GM13976 (cell line): ENCODE measurements at regions not wholly inside any gene's neighbourhood (a gene's known extent, or its start where the extent isn't known, plus 50 kb on each side); places are given as distances from the start of the nearest gene placed in this dataset.
"Not testable (repeated sequence)": the region's sequence is repeated elsewhere in the genome, so short reads cannot be mapped to it uniquely, and the experiment has no call there.

ENCODE experiments used
- DNase-seq: peaks from one replicate; pipeline ENCODE4 v3.0.0; 2012; ENCODE audit warnings: low spot score
- in situ Hi-C: fragments of 300-500 bp; cut with MboI; formaldehyde crosslinking; loops from one replicate; pipeline ENCODE4 v1.12.0; 2022; ENCODE audit warnings: low sequenced_read_pairs, mixed read lengths, inconsistent platforms; ENCODE audit not compliant: unreplicated experiment
- TF ChIP-seq, protein P1 (sequence below): IDR thresholded peaks from 2 replicates; pipeline ENCODE4 v1.5.1; 2012; ENCODE audit warnings: borderline replicate concordance, mild to moderate bottlenecking; ENCODE audit not compliant: insufficient read depth; ENCODE audit errors: extremely low read depth, missing control alignments, control extremely low read depth

DNA sequence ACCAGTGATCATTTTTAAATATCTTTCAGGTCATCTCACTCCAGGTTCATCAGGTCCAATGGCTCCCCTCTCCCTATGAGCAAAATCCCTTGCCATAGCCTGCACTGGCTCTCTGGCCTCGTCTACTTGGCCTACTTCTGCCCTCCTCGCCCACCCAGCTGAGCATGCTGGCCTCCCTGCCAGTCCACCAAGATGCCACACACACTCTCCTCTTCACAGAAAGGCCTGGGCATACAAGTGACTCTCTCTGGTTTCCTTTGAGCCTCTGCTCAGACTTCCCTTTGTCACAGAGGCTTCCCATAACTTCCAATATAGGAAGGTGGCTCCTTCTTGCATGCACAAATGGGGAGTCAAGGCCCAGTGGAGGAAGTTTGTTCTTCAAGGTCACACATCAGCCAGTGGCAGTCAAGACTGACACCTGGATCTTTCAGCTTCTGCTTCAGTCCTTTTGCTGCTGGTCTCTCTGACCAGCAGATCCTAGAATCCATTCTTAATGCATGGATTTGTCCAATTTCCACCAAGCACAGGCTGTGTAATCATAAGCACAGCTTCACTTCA lies 223.2 kb upstream of the HES1 start:
- in situ Hi-C loops, result no loop called here
- TF ChIP-seq, protein P1, sequence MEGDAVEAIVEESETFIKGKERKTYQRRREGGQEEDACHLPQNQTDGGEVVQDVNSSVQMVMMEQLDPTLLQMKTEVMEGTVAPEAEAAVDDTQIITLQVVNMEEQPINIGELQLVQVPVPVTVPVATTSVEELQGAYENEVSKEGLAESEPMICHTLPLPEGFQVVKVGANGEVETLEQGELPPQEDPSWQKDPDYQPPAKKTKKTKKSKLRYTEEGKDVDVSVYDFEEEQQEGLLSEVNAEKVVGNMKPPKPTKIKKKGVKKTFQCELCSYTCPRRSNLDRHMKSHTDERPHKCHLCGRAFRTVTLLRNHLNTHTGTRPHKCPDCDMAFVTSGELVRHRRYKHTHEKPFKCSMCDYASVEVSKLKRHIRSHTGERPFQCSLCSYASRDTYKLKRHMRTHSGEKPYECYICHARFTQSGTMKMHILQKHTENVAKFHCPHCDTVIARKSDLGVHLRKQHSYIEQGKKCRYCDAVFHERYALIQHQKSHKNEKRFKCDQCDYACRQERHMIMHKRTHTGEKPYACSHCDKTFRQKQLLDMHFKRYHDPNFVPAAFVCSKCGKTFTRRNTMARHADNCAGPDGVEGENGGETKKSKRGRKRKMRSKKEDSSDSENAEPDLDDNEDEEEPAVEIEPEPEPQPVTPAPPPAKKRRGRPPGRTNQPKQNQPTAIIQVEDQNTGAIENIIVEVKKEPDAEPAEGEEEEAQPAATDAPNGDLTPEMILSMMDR, result no peak

DNA sequence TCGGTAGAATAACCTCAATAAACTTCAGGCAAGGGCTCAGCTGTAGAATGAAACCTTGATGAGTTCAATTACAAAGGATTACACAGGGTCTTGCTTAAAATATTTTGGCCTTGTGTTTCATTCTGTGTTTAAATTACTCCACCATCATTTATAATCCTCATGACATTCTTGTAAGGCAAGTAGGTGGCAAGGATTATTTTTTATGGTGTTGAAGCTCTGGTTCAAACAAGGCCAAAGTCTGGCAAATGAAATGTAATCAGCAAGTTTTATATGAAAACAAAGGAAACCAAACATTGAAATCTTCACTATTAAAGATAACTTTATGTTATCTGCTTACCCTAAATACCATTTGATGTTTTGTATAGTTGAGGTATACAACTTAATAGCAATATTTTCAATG lies 221.3 kb upstream of the HES1 start:
- in situ Hi-C loops, result no loop called here
- TF ChIP-seq, protein P1, result no peak
- DNase-seq, result no peak

More for the DNA sequence above, 223.2 kb upstream of the HES1 start:
- no peak for DNase-seq

DNA sequence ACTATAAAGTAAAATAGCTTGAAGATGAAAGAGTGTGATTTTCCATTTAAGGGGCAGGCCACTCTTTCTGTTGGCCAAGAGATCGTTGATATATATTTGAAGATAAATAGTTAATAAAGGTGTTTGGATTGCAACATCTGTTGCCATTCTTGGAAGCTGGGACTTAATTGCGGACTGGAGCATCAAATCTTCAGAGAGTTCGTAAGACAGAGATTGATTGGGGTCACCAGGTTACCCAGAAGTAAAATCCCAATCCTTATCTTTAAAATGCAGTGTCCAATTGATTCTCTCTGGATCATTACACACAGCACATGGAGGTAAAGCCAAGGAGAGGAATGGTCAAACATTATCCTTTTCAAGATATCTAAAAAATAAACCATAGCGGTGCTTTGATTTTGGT lies 220.8 kb upstream of the HES1 start:
- in situ Hi-C loops, result no loop called here
- no peak for DNase-seq
- TF ChIP-seq, protein P1, result no peak

DNA sequence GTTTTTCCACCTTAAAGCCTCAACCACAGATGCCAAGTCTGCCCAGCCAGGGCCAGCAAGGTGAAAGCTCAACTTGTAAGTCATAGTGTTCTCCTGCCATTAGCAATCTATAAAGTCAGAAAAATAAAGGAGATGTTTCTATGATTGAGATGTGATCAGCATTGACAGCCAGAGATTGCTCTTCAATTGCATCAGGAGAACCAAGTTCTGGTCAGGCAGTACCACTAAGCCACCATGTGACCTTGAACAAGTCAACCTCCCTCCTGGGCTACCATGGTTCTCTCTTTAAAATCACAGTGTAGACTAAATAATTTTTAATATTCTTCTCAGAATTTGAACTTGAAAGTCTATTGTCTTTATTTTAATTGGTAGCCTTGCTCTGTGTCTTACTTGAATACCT lies 220.3 kb upstream of the HES1 start:
- TF ChIP-seq, protein P1, result no peak
- no peak for DNase-seq
- in situ Hi-C loops, result no loop called here

DNA sequence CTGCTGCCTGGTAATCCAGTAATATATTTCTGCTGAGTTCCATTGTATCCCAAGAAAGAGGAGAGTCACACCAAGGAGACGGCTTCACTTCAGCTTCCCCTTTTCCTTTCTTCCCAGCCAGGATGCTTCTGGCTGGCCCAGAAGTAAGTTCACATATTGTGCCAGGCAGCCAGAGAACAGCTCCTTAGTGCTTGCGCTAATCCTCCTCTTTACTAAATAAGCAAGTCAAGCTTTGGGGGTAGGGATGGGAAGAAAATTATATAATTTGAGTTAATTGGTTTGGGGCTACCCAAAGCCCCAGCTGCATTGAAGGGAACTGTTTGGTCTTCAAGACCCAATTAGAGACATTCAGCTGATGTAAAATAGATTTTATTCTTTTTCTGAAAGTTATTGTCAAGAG lies 218.8 kb upstream of the HES1 start:
- in situ Hi-C loops, result no loop called here
- no peak for DNase-seq
- TF ChIP-seq, protein P1, result no peak

DNA sequence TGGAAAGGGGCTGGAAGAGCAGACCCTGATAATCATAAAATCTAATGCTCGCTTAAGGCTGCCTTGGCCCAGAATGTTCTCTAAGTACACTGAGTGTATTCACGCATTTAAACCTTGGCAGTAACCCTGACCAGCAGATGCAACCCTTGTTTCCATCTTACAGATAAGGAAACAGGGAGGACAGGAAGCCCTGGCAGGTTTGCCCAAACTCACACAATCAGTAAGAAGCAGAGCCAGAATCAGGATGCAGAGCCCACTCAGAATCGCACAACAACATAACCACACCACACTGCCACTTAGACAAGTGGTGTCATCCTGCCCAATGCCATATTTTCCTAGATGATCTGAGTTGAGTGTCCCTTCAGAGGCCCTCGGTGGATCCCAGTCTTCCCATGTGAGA lies 214.5 kb upstream of the HES1 start:
- in situ Hi-C loops, result no loop called here
- TF ChIP-seq, protein P1, result no peak
- DNase-seq, result no peak

DNA sequence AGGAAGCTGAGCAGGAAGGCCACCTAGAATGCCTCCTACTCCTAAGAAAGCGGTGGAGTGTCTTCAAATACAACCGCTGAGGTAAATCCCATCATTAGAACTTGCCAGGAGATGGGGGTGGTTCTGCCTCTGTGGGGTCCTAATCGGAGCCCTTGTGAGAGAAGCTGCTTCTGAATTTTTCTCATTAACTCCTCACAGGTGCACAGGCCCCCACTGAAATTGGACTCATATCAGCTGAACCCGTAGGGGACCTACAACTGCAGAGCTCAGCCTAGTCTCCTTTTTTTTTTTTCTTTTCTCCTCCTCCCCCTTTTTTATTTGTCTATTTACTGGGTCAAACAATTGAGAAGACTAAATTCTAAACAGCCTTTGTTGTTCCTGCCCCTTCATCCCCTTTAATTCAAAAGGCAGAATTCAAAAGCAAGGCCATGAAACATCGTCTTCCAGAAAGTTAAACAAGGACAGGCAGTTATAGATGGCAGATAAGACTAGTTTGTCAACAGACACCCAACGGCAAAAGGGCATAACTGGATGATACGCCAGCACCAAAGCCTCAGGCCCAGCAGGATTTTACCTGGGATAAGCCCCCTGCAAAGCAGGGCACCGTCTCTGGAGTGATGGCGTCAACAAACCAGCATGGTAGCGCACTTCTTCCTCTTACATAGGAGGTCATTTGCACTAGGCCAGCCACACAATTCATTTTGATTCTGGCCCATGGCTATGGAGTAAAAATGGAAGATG lies 213.7 kb upstream of the HES1 start:
- in situ Hi-C loops, result no loop called here
- TF ChIP-seq, protein P1, result no peak
- DNase-seq, result no peak

DNA sequence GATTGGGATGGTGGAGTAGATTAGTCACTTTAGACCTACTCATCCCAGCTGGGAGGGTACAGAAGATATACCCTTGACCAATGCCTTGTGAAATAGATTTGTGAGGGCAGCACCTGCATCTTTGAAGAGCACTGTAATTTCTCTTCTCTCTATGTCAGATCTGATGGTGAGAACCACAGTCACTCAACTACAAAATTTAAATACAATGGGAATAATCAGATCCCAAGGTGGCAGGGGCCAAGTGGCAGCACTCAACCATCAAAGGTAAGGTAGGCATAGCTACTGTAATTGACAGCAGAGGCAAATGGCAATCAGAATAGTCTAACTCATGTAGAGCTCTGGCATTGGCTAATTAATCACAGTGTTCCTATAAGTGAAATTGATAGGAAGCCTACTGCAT lies 212.0 kb upstream of the HES1 start:
- DNase-seq, in situ Hi-C loops: not testable (repeated sequence)

DNA sequence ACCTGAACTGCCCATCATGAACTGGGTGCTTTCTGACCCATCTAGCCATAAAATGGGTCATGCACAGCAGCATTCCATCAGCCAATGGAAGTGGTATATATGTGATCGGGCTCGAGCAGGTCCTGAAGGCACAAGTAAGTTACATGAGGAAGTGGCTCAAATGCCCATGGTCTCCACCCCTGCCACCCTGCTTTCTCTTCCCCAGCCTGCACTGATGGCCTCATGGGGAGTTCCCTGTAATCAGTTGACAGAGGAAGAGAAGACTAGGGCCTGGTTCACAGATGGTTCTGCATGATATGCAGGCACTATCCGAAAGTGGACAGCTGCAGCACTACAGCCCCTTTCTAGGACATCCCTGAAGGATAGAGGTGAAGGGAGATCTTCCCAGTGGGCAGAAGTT lies 209.9 kb upstream of the HES1 start:
- in situ Hi-C loops, DNase-seq: not testable (repeated sequence)

DNA sequence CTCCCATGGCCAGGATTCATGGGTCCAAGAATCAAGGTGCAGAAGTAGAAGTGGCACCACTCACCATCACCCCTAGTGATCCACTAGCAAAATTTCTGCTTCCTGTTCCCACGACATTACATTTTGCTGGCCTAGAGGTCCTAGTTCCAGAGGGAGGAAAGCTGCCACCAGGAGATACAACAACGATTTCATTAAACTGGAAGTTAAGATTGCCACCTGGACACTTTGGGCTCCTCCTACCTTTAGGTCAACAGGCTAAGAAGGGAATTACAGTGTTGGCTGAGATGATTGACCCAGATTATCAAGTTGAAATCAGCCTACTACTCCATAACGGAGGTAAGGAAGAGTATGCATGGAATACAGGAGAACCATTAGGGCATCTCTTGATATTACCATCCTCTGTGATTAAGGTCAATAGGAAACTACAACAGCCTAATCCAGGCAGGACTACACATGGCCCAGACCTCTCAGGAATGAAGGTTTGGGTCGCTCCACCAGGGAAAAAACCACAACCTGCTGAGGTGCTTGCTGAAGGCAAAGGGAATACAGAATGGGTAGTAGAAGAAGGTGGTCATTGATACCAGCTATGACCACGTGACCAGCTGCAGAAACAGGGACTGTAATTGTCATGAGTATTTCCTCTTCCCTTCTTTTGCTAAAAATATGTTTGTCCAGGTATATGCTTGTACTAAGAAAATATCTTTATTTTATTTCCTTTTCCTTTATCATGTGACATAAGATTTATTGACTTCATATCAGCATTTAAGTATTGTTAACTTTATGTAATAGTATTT lies 208.3 kb upstream of the HES1 start:
- DNase-seq, in situ Hi-C loops: not testable (repeated sequence)
